DND-41 (cell line): ENCODE measurements at regions not wholly inside any gene's neighbourhood (a gene's known extent, or its start where the extent isn't known, plus 50 kb on each side); places are given as distances from the start of the nearest gene placed in this dataset.

ENCODE experiments used
- EZH2 ChIP-seq: IDR thresholded peaks from 3 replicates; pipeline ENCODE4 v1.6.1; 2012; ENCODE audit warnings: borderline replicate concordance, low read depth, mild to moderate bottlenecking, moderate library complexity, low read length, inconsistent platforms; ENCODE audit not compliant: severe bottlenecking
- TF ChIP-seq, protein P1 (sequence below): IDR thresholded peaks from 2 replicates; pipeline ENCODE4 v1.5.1; 2012; ENCODE audit warnings: borderline replicate concordance, low read length, moderate library complexity, mild to moderate bottlenecking; ENCODE audit not compliant: poor library complexity, severe bottlenecking; ENCODE audit errors: extremely low read depth

- TF ChIP-seq, protein P1, sequence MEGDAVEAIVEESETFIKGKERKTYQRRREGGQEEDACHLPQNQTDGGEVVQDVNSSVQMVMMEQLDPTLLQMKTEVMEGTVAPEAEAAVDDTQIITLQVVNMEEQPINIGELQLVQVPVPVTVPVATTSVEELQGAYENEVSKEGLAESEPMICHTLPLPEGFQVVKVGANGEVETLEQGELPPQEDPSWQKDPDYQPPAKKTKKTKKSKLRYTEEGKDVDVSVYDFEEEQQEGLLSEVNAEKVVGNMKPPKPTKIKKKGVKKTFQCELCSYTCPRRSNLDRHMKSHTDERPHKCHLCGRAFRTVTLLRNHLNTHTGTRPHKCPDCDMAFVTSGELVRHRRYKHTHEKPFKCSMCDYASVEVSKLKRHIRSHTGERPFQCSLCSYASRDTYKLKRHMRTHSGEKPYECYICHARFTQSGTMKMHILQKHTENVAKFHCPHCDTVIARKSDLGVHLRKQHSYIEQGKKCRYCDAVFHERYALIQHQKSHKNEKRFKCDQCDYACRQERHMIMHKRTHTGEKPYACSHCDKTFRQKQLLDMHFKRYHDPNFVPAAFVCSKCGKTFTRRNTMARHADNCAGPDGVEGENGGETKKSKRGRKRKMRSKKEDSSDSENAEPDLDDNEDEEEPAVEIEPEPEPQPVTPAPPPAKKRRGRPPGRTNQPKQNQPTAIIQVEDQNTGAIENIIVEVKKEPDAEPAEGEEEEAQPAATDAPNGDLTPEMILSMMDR = no peak
- TF ChIP-seq EZH2 = no peak
Observed at GRCh38 chr17:63078707-63079106, 112.7 kb downstream of the TANC2 start.
